ENCODE measurements at regions not wholly inside any gene's neighbourhood (a gene's known extent, or its start where the extent isn't known, plus 50 kb on each side); places are given as distances from the start of the nearest gene placed in this dataset.

GRCh38 chr22:47340851-47341436 is 578.5 kb downstream of the TBC1D22A start:
- TF ChIP-seq ZNF2 (tag by site-specific recombination; IDR thresholded peaks at IDR 0.05) (no peak), ZBTB8A (tag by site-specific recombination; IDR thresholded peaks at IDR 0.05) (no peak), ZNF560 (tag by site-specific recombination; IDR thresholded peaks at IDR 0.05; ENCODE audit: borderline replicate concordance) (no peak), ZSCAN30 (tag by site-specific recombination; IDR thresholded peaks at IDR 0.05) (no peak), GLI4 (tag by site-specific recombination; IDR thresholded peaks at IDR 0.05) (no peak), ZNF354C (tag by site-specific recombination; IDR thresholded peaks at IDR 0.05; ENCODE audit: borderline replicate concordance, low read depth) (no peak)
- H3K9me3 ChIP-seq (ENCODE audit: control insufficient read depth, insufficient read depth, low read depth, low read length), result no peaks in the 10 kb centered on the region
- no peaks in the 10 kb centered on the region for H3K36me3 ChIP-seq (ENCODE audit: control insufficient read depth in 2 of 2, insufficient read depth in 1 of 2, low read length in 2 of 2)
- ChIA-PET POLR2A (no interaction called here), CTCF (no interaction called here)
- H3K4me1 ChIP-seq (ENCODE audit: control insufficient read depth, insufficient read depth, low read length), result no peaks in the 10 kb centered on the region
- no peak overlapping the region for H3K4me3 ChIP-seq (ENCODE audit: low read depth, low read length)
- no peak overlapping the region for H3K27ac ChIP-seq (ENCODE audit: extremely low read depth, low read depth, low read length)

- H3K9me3 ChIP-seq (ENCODE audit: control insufficient read depth, insufficient read depth, low read depth, low read length), result no peaks in the 10 kb centered on the region
- no peaks in the 10 kb centered on the region for H3K4me1 ChIP-seq (ENCODE audit: control insufficient read depth, insufficient read depth, low read length)
- ChIA-PET CTCF (no interaction called here), POLR2A (no interaction called here)
- no peak overlapping the region for H3K4me3 ChIP-seq (ENCODE audit: low read depth, low read length)
- no peak for TF ChIP-seq ZNF335 (tag by site-specific recombination; conservative IDR thresholded peaks at IDR 0.05)
- TF ChIP-seq ZSCAN5A (tag by site-specific recombination; IDR thresholded peaks at IDR 0.05), result no peak
- TF ChIP-seq GFI1B (tag by site-specific recombination; IDR thresholded peaks at IDR 0.05), result no peak
- TF ChIP-seq ZNF202 (tag by site-specific recombination; IDR thresholded peaks at IDR 0.05; ENCODE audit: borderline replicate concordance), result no peak
- TF ChIP-seq ZBTB6 (tag by site-specific recombination; IDR thresholded peaks at IDR 0.05), result no peak
- no peak for TF ChIP-seq BCL11A (tag by site-specific recombination; IDR thresholded peaks at IDR 0.05; ENCODE audit: low read depth)
- no peak for TF ChIP-seq ZNF362 (tag by site-specific recombination; IDR thresholded peaks at IDR 0.05)
- TF ChIP-seq ZBTB48 (tag by site-specific recombination; IDR thresholded peaks at IDR 0.05), result no peak
- TF ChIP-seq MYNN (tag by site-specific recombination; IDR thresholded peaks at IDR 0.05; ENCODE audit: borderline replicate concordance), result no peak
- TF ChIP-seq PRDM1 (tag by site-specific recombination; IDR thresholded peaks at IDR 0.05), result no peak
- no peak for TF ChIP-seq IKZF3 (tag by site-specific recombination; IDR thresholded peaks at IDR 0.05)
- no peak for TF ChIP-seq INSM2 (tag by site-specific recombination; IDR thresholded peaks at IDR 0.05)
- TF ChIP-seq ZNF416 (tag by site-specific recombination; IDR thresholded peaks at IDR 0.05), result no peak
- TF ChIP-seq ZNF544 (tag by site-specific recombination; IDR thresholded peaks at IDR 0.05), result no peak
- no peak for TF ChIP-seq PATZ1 (tag by site-specific recombination; IDR thresholded peaks at IDR 0.05)
- no peak for TF ChIP-seq ZNF704 (tag by site-specific recombination; IDR thresholded peaks at IDR 0.05)
- TF ChIP-seq ZNF707 (tag by site-specific recombination; IDR thresholded peaks at IDR 0.05), result no peak
- no peak overlapping the region for H3K27ac ChIP-seq (ENCODE audit: extremely low read depth, low read depth, low read length)
- no peaks in the 10 kb centered on the region for H3K36me3 ChIP-seq (ENCODE audit: control insufficient read depth in 2 of 2, insufficient read depth in 1 of 2, low read length in 2 of 2)
Measured at GRCh38 chr22:47337161-47337621, 574.7 kb downstream of the TBC1D22A start.
